Vagina (tissue), 2 donors: ENCODE measurements at regions not wholly inside any gene's neighbourhood (a gene's known extent, or its start where the extent isn't known, plus 50 kb on each side); places are given as distances from the start of the nearest gene placed in this dataset.

ENCODE experiments used
- CTCF ChIP-seq, 3 experiments: fragments of 450-650 bp in 2 of 3; fragments of 200-600 bp in 1 of 3; sonication (generic) in 1 of 3; IDR thresholded peaks; one replicate each; pipeline ENCODE4 v1.5.1; 2017 to 2019; ENCODE audit warnings: antibody characterized with exemption in 3 of 3, mild to moderate bottlenecking in 2 of 3, moderate library complexity in 2 of 3
- POLR2AphosphoS5 ChIP-seq, 2 donors: sonication (generic); formaldehyde crosslinking; IDR thresholded peaks; one replicate each; pipeline ENCODE4 v1.9.0; 2017; ENCODE audit warnings: antibody characterized with exemption in 2 of 2, mild to moderate bottlenecking in 2 of 2, low read depth in 1 of 2; ENCODE audit not compliant: insufficient read depth in 1 of 2

DNA sequence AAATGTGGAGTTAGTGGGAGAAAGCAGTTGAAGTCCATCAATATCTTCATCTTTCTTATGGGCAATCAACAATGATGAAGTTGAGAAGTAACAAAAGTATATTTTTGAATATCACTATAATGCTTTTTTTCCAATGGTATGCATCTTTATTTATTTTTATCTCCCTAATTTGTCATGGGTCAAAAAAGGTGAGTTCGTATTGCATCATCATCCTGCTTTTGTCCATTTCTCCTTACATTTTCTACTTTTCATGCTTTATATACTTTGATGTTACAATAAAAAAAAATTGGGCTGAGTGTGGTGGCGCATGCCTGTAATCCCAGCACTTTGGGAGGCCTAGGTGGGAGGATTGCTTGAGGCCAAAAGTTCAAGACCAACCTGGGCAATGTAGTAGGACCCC, 101.2 kb upstream of the STXBP5 start:
- TF ChIP-seq CTCF (IDR thresholded peaks at IDR 0.05) (no peak), POLR2AphosphoS5 (IDR thresholded peaks at IDR 0.05; ENCODE audit: insufficient read depth in 1 of 2, low read depth in 1 of 2) (no peak)
